GM19397 (cell line): ENCODE measurements at regions not wholly inside any gene's neighbourhood (a gene's known extent, or its start where the extent isn't known, plus 50 kb on each side); places are given as distances from the start of the nearest gene placed in this dataset.
A peak's percentile ranks its signal among the peaks of the same experiment; 100 is the strongest.
"Not testable (repeated sequence)": the region's sequence is repeated elsewhere in the genome, so short reads cannot be mapped to it uniquely, and the experiment has no call there.

ENCODE experiments used
- ATAC-seq: cut with Tn5 transposase; IDR thresholded peaks from one replicate; pipeline ENCODE4 v1.9.1; 2021; ENCODE audit warnings: mild to moderate bottlenecking, moderate library complexity; ENCODE audit not compliant: unreplicated experiment

GRCh38 chr10:44013981-44014380 is 365.3 kb upstream of the ZNF32 start:
- ATAC-seq = no peak

- ATAC-seq = no peak
Measured at GRCh38 chr10:44012921-44013320, 364.2 kb upstream of the ZNF32 start.

GRCh38 chr10:44011603-44011981 is 362.9 kb upstream of the ZNF32 start:
- ATAC-seq = no peak

GRCh38 chr10:44010873-44011602 is 362.4 kb upstream of the ZNF32 start:
- ATAC-seq = peak; percentile 94

DNA sequence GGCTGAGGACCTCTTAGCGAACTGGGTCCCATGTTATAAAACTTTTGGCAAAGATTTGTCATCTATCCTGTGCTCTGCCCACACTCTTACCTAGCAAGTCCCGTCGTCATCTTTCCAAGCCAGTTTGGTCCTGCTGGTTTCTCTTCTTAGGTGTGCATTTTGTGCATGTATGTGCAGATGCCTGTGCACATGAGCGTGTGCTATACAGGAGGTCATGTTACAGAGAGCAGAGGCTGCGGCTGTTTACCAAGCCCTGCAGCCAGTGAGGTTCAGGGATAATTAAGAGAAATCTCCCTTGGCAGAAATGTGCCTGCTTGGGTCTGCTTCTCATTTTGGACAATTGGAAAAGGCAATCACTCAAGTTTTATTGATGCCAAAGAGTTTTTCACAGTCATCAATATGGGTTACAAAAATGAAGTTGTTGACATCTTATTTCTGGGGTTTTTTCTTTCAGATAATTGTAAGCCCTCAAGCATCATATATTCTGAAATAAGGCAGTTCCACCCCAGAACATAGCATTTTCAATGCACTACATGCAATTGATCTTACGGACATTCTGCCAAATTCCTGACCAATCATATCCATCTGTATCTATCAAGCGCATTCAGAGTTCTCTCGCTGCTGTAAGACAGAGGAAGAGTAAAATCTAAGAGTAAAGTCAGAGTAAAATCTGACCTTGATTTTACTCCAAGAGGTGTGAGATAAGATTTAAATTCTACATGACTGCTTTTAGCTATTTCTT is 361.4 kb upstream of the ZNF32 start:
- no peak for ATAC-seq

DNA sequence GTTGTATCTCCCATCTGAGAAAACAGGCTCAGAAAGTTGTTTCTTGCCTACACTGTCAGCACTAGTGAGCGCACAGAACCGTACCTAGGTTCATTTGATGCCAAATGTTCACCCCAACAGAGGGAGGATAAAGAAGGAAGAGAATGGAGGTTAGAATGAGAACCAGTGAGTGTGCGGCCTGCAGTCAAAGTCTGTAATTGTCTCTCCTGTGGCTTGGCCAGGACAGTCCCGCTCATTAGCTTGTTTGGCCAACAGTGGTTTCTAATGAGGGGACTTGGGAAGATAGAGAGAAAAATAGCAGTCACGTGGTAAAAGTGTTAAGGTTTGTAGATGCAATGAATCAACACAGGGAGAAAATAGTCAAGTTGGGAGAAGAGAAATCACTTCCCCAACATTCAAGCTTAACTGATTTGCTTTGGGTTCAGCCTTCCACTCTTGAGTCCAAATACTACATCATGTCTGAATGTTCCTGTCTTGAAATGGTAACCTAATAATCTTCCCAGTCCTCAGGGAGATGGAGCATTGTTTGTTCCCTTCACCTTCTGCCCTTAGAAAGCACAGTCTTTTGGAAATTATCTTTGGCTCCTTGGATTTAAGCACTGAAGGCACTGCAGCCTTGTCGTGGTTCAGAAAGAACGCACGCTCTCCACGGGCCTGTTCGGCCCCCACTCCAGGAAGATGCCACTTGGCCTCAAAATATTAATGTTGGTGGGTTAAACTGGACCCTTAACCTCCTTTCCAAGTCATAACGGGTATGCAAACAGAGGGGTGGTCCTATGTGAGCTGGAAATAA is 360.4 kb upstream of the ZNF32 start:
- no peak for ATAC-seq

- peak; percentile 39 for ATAC-seq
Measured at GRCh38 chr10:44008270-44008916, 359.7 kb upstream of the ZNF32 start.

DNA sequence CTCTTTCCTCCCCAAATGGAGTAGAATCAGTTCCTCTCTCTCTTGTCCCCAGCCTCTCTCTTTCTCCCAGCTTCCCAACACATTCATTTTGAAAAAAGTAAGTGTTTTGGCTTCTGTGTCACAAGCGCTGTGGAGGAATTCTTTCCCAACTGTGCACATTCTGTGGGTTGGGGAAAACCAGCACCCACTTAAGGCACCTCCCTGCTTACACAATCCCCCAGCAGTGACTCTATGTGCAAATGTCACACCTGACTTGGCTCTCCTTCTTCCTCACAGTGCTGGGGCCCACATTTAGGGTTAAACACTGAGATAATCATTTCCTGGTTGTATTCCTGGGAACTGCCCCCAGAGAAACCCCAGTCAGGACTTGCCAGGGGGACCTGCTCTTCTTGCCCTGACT is 358.1 kb upstream of the ZNF32 start:
- ATAC-seq = no peak

DNA sequence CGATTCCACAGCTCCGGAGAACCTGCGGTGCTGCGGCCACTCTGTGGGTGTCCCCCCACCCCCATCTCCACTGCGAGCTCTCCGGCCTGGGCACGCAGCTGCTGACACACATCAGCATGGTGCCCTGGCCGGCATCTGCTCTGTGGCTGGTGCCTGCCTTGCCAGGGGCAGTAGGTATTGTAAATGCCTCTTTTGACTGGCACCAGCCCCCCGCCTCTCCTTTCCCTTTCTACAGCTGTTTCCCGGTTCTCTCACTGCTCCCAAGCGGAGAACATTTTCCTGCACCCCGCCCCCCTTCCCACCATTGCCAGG is 357.1 kb upstream of the ZNF32 start:
- ATAC-seq = no peak

DNA sequence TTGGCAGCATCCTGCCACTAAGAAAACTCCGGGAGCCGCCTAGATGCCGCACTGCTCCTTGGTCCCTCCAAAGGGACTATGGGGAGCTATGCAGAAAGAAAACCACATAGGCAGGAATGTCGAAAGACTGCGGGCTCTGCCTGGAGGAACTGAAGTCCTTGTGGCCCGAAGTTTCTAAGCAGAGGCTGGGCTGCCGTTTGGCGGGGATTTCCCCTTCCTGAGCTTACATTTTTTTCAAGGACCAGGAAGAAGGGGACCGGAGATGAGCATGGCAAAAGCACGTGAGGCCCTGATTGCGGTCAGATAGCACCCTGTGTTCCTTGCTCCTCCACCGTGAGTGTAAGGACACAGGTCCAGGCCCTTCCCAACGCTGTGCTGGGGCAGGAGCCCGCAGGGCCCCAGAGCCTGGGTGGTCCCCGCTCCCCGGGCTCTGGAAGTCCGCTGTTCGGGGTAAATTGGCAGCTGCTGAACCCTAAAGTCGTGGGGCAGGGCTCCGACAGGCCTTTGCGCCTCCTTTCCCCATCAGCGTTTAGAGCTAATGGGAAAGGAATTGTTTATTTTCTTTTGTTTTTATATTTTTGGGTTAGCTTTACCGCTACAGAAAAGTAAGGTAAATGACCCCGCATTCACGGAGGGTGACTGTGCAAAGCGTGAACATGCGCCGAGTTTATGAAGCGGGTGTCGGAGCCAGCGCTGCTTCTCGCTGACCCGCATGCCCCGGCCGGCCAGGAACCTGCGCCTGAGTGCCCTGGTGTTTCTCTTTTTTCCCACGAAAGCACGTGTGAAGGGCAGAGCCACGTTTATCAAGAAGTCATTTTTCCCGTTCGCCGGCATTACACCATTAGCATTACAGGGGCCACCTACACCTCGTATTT is 356.5 kb upstream of the ZNF32 start:
- no peak for ATAC-seq

GRCh38 chr10:43998021-43998809 is 349.5 kb upstream of the ZNF32 start:
- no peak for ATAC-seq

- ATAC-seq = no peak
Measured at GRCh38 chr10:43997330-43997729, 348.6 kb upstream of the ZNF32 start.

GRCh38 chr10:43994539-43994938 is 345.9 kb upstream of the ZNF32 start:
- no peak for ATAC-seq

- not testable (repeated sequence) for ATAC-seq
Measured at GRCh38 chr10:43992816-43993215, 344.1 kb upstream of the ZNF32 start.

GRCh38 chr10:43986374-43986773 is 337.7 kb upstream of the ZNF32 start:
- no peak for ATAC-seq

- ATAC-seq = no peak
Measured at GRCh38 chr10:43985941-43986340, 337.3 kb upstream of the ZNF32 start.

DNA sequence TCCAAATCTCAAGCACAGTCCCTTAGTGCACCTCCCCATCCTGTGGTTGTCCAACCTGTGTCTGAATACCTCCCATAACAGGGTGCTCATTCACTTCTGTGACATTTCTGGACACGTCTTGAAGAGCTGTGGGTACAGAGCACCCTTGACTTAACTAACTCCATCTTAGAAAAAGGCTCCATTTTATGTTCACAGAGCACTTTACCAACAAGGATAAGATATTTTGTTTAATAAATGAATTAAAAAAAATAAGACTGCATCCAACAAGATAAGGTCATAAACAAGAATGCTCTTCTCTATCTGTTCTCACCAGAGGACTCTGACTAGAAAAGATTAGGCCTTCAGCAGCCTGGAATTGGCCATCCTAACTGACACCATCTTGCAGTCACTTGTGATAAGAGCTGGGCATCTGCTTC is 335.2 kb upstream of the ZNF32 start:
- ATAC-seq = no peak

GRCh38 chr10:43983405-43983804 is 334.7 kb upstream of the ZNF32 start:
- ATAC-seq = no peak

DNA sequence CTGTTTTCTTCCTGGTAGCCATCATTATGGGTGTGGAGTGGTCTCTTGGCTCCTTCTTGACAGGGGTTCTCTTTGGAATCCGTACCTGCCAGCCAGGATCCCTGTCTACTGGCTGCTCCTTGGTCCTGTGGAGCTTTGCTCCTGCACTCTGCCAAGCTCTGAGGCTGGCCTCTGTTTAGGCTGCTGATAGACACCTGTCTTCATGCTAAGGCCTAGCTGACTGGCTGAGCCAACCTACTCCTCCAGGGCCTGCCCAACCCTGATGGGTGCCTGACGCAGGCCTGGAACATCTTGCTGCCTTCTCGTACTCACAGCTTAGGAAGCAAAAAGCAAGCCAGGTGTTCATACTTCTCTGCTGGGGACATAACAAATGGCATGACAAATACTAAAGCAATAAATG is 333.6 kb upstream of the ZNF32 start:
- no peak for ATAC-seq

DNA sequence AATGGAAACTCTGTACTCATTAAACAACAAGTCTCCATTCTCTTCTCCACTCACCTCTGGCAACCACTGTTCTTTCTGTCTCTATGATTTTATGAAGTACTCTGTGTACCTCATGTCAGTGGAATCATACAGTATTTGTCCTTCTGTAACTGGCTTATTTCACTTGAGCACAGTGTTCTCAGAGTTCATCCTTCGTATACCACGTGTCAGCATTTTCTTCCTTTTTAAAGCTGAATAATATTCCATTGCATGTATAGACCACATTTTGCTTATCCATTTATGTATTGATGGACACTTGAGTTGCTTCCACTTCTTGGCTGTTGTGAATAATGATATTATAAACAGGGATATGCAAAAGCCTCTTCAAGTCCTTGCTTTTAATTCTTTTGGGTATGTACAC is 333.0 kb upstream of the ZNF32 start:
- no peak for ATAC-seq
